Omental fat pad (tissue), 3 donors: ENCODE measurements at regions not wholly inside any gene's neighbourhood (a gene's known extent, or its start where the extent isn't known, plus 50 kb on each side); places are given as distances from the start of the nearest gene placed in this dataset.

Experiments used
- ATAC-seq: fragments of 150-250 bp; one replicate; pipeline ENCODE4 v1.9.1; 2016; ENCODE audit warnings: mild to moderate bottlenecking, moderate library complexity; ENCODE audit not compliant: low FRiP score
- DNase-seq: peaks from one replicate; pipeline ENCODE4 v3.0.0-alpha.2; 2019; ENCODE audit warnings: low spot score
- CTCF ChIP-seq, 3 donors: fragments of 450-650 bp; IDR thresholded peaks; one replicate each; pipeline ENCODE4 v1.5.1; 2016 to 2017; ENCODE audit warnings: antibody characterized with exemption in 3 of 3, mild to moderate bottlenecking in 3 of 3, moderate library complexity in 2 of 3

GRCh38 chr21:24097181-24097580 lies 1510.1 kb downstream of the MRPL39 start:
- DNase-seq (no peak), ATAC-seq (no peak)
- no peak for TF ChIP-seq CTCF (IDR thresholded peaks at IDR 0.05)

- DNase-seq (no peak), ATAC-seq (no peak)
- TF ChIP-seq CTCF (IDR thresholded peaks at IDR 0.05) = no peak
Observed at GRCh38 chr21:24096651-24097050, 1510.6 kb downstream of the MRPL39 start.

- TF ChIP-seq CTCF (IDR thresholded peaks at IDR 0.05) = no peak
- DNase-seq (no peak), ATAC-seq (no peak)
Observed at GRCh38 chr21:24093032-24093431, 1514.2 kb downstream of the MRPL39 start.

GRCh38 chr21:24076179-24076578 lies 1531.1 kb downstream of the MRPL39 start:
- ATAC-seq (no peak), DNase-seq (no peak)
- no peak for TF ChIP-seq CTCF (IDR thresholded peaks at IDR 0.05)

GRCh38 chr21:24055696-24056095 lies 1551.6 kb downstream of the MRPL39 start:
- no peak for DNase-seq
- no peak for TF ChIP-seq CTCF (IDR thresholded peaks at IDR 0.05)
- ATAC-seq = no peak

GRCh38 chr21:24050231-24050630 lies 1557.0 kb downstream of the MRPL39 start:
- ATAC-seq (no peak), DNase-seq (no peak)
- TF ChIP-seq CTCF (IDR thresholded peaks at IDR 0.05) = no peak

GRCh38 chr21:24046829-24047443 lies 1560.3 kb downstream of the MRPL39 start:
- DNase-seq (no peak), ATAC-seq (no peak)
- TF ChIP-seq CTCF (IDR thresholded peaks at IDR 0.05) = no peak
